Suprapubic skin (tissue), 4 donors: ENCODE measurements at regions not wholly inside any gene's neighbourhood (a gene's known extent, or its start where the extent isn't known, plus 50 kb on each side); places are given as distances from the start of the nearest gene placed in this dataset.

Experiments
- EP300 ChIP-seq: sonication (generic); formaldehyde crosslinking; IDR thresholded peaks from one replicate; pipeline ENCODE4 v1.6.1; 2017; ENCODE audit warnings: antibody characterized with exemption
- POLR2A ChIP-seq, 2 donors: fragments of 450-650 bp; IDR thresholded peaks; one replicate each; pipeline ENCODE4 v1.6.1; 2017; ENCODE audit warnings: antibody characterized with exemption in 2 of 2, mild to moderate bottlenecking in 2 of 2, moderate library complexity in 2 of 2
- POLR2AphosphoS5 ChIP-seq, 3 donors: sonication (generic); formaldehyde crosslinking; IDR thresholded peaks; one replicate each; pipeline ENCODE4 v1.6.1; 2017; ENCODE audit warnings: antibody characterized with exemption in 3 of 3
- TF ChIP-seq, protein P1 (sequence below), 2 donors: fragments of 200-600 bp in 1 of 2; fragments of 450-650 bp in 1 of 2; sonication (generic) in 1 of 2; IDR thresholded peaks; one replicate each; pipeline ENCODE4 v1.5.1; 2016 to 2019; ENCODE audit warnings: antibody characterized with exemption in 2 of 2, mild to moderate bottlenecking in 1 of 2, moderate library complexity in 1 of 2

- TF ChIP-seq, protein P1, sequence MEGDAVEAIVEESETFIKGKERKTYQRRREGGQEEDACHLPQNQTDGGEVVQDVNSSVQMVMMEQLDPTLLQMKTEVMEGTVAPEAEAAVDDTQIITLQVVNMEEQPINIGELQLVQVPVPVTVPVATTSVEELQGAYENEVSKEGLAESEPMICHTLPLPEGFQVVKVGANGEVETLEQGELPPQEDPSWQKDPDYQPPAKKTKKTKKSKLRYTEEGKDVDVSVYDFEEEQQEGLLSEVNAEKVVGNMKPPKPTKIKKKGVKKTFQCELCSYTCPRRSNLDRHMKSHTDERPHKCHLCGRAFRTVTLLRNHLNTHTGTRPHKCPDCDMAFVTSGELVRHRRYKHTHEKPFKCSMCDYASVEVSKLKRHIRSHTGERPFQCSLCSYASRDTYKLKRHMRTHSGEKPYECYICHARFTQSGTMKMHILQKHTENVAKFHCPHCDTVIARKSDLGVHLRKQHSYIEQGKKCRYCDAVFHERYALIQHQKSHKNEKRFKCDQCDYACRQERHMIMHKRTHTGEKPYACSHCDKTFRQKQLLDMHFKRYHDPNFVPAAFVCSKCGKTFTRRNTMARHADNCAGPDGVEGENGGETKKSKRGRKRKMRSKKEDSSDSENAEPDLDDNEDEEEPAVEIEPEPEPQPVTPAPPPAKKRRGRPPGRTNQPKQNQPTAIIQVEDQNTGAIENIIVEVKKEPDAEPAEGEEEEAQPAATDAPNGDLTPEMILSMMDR (IDR thresholded peaks at IDR 0.05): no peak
- TF ChIP-seq POLR2A (IDR thresholded peaks at IDR 0.05) (no peak), POLR2AphosphoS5 (IDR thresholded peaks at IDR 0.05) (no peak), EP300 (no peak)
Observed at GRCh38 chr3:28088811-28089526, 152.4 kb upstream of the CMC1 start.
